GM23338 (cell line): ENCODE measurements at regions not wholly inside any gene's neighbourhood (a gene's known extent, or its start where the extent isn't known, plus 50 kb on each side); places are given as distances from the start of the nearest gene placed in this dataset.

Source experiments
- ATAC-seq: fragments of 200-7000 bp; cut with Tn5 transposase; 3 replicates; pipeline ENCODE4 v1.9.1; 2020
- DNase-seq: peaks from one replicate; pipeline ENCODE4 v3.0.0-alpha.2; 2015; ENCODE audit warnings: low spot score
- H2AFZ ChIP-seq: fragments of 200-600 bp; sonication (generic); 2 replicates; pipeline ENCODE4 v1.8.0; 2016; ENCODE audit warnings: antibody characterized with exemption, mild to moderate bottlenecking, moderate library complexity
- H3F3A ChIP-seq: fragments of 200-600 bp; sonication (generic); replicated peaks from 2 replicates; pipeline ENCODE4 v1.8.0; 2017; ENCODE audit warnings: antibody characterized with exemption, mixed run types, low read depth
- H3K27ac ChIP-seq: fragments of 200-600 bp; sonication (generic); 2 replicates; pipeline ENCODE4 v1.6.1; 2016; ENCODE audit warnings: low read depth
- H3K27me3 ChIP-seq: fragments of 200-600 bp; sonication (generic); 2 replicates; pipeline ENCODE4 v1.8.0; 2016; ENCODE audit warnings: mild to moderate bottlenecking, mixed run types, moderate library complexity; ENCODE audit not compliant: insufficient read depth
- H3K36me3 ChIP-seq: fragments of 200-600 bp; sonication (generic); 2 replicates; pipeline ENCODE4 v1.8.0; 2016; ENCODE audit warnings: mild to moderate bottlenecking; ENCODE audit not compliant: insufficient read depth
- H3K4me1 ChIP-seq: fragments of 200-600 bp; sonication (generic); 2 replicates; pipeline ENCODE4 v1.8.0; 2016; ENCODE audit warnings: mild to moderate bottlenecking, moderate library complexity; ENCODE audit not compliant: insufficient read depth
- H3K4me2 ChIP-seq: fragments of 200-600 bp; sonication (generic); 2 replicates; pipeline ENCODE4 v1.7.1; 2017; ENCODE audit warnings: mixed run types
- H3K4me3 ChIP-seq: fragments of 200-600 bp; sonication (generic); 2 replicates; pipeline ENCODE4 v1.6.1; 2016; ENCODE audit warnings: mixed run types
- H3K79me2 ChIP-seq: fragments of 200-600 bp; sonication (generic); replicated peaks from 2 replicates; pipeline ENCODE4 v1.8.0; 2017; ENCODE audit warnings: mild to moderate bottlenecking; ENCODE audit not compliant: insufficient read depth
- H3K9me2 ChIP-seq: fragments of 200-600 bp; sonication (generic); 2 replicates; pipeline ENCODE4 v1.8.0; 2017; ENCODE audit not compliant: insufficient read depth
- H4K20me1 ChIP-seq: fragments of 200-600 bp; sonication (generic); replicated peaks from 2 replicates; pipeline ENCODE4 v1.8.0; 2017; ENCODE audit warnings: mild to moderate bottlenecking; ENCODE audit not compliant: insufficient read depth
- H3K27ac Mint-ChIP-seq: 2 replicates; pipeline ENCODE4 v1.8.0; 2020; ENCODE audit warnings: inconsistent platforms, mild to moderate bottlenecking, moderate library complexity, mixed read lengths
- H3K27me3 Mint-ChIP-seq: 3 replicates; pipeline ENCODE4 v1.8.0; 2022; ENCODE audit warnings: low read depth, mild to moderate bottlenecking, moderate library complexity, mixed read lengths, inconsistent platforms; ENCODE audit not compliant: insufficient read depth, poor library complexity
- H3K36me3 Mint-ChIP-seq: 3 replicates; pipeline ENCODE4 v1.8.0; 2021; ENCODE audit warnings: low read depth, mild to moderate bottlenecking, inconsistent platforms, moderate library complexity, mixed read lengths
- H3K4me1 Mint-ChIP-seq: 3 replicates; pipeline ENCODE4 v1.8.0; 2020; ENCODE audit warnings: mild to moderate bottlenecking, inconsistent platforms, mixed read lengths
- H3K4me3 Mint-ChIP-seq: 3 replicates; pipeline ENCODE4 v1.8.0; 2021; ENCODE audit warnings: moderate library complexity, mild to moderate bottlenecking, inconsistent platforms, mixed read lengths
- H3K9me3 Mint-ChIP-seq: 3 replicates; pipeline ENCODE4 v1.8.0; 2020; ENCODE audit warnings: moderate library complexity, mild to moderate bottlenecking, inconsistent platforms, mixed read lengths
- ETS1 ChIP-seq: IDR thresholded peaks from 2 replicates; pipeline ENCODE4 v1.6.1; 2016; ENCODE audit warnings: antibody characterized with exemption
- TF ChIP-seq, protein P1 (sequence below), 2 experiments: fragments of 200-600 bp in 1 of 2; sonication (generic) in 1 of 2; conservative IDR thresholded peaks; 2 replicates each; pipeline versions ENCODE4 v1.5.1 to v1.6.1; 2016 to 2017; ENCODE audit warnings: antibody characterized with exemption in 2 of 2, low read depth in 2 of 2, mild to moderate bottlenecking in 2 of 2, moderate library complexity in 1 of 2
- TF ChIP-seq, protein P2 (sequence below): fragments of 250-450 bp; sonication (Bioruptor Pico); IDR thresholded peaks from 2 replicates; pipeline ENCODE4 v1.5.0; 2020; ENCODE audit warnings: mild to moderate bottlenecking, moderate library complexity

GRCh38 chr13:53522034-53522433 is 493.4 kb downstream of the OLFM4 start:
- Histone ChIP-seq H3F3A (no peaks in the 10 kb centered on the region), H2AFZ (no peak overlapping the region), H3K9me2 (peaks cover 5% of the 10 kb centered on the region; the same call in 1 of the 2 replicates), H3K4me1 (peaks cover 18% of the 10 kb centered on the region), H3K79me2 (no peaks in the 10 kb centered on the region), H3K36me3 (no peaks in the 10 kb centered on the region), H3K4me3 (no peak overlapping the region), H3K4me2 (no peak overlapping the region), H4K20me1 (no peaks in the 10 kb centered on the region), H3K27ac (no peak overlapping the region), H3K27me3 (no peaks in the 10 kb centered on the region)
- H3K4me3 Mint-ChIP-seq: no peak overlapping the region
- H3K36me3 Mint-ChIP-seq: no peaks in the 10 kb centered on the region
- DNase-seq (no peak), ATAC-seq (no peak)
- TF ChIP-seq, protein P1, sequence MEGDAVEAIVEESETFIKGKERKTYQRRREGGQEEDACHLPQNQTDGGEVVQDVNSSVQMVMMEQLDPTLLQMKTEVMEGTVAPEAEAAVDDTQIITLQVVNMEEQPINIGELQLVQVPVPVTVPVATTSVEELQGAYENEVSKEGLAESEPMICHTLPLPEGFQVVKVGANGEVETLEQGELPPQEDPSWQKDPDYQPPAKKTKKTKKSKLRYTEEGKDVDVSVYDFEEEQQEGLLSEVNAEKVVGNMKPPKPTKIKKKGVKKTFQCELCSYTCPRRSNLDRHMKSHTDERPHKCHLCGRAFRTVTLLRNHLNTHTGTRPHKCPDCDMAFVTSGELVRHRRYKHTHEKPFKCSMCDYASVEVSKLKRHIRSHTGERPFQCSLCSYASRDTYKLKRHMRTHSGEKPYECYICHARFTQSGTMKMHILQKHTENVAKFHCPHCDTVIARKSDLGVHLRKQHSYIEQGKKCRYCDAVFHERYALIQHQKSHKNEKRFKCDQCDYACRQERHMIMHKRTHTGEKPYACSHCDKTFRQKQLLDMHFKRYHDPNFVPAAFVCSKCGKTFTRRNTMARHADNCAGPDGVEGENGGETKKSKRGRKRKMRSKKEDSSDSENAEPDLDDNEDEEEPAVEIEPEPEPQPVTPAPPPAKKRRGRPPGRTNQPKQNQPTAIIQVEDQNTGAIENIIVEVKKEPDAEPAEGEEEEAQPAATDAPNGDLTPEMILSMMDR (conservative IDR thresholded peaks at IDR 0.05; ENCODE audit: low read depth in 2 of 2): no peak
- no peak for TF ChIP-seq ETS1
- TF ChIP-seq, protein P2, sequence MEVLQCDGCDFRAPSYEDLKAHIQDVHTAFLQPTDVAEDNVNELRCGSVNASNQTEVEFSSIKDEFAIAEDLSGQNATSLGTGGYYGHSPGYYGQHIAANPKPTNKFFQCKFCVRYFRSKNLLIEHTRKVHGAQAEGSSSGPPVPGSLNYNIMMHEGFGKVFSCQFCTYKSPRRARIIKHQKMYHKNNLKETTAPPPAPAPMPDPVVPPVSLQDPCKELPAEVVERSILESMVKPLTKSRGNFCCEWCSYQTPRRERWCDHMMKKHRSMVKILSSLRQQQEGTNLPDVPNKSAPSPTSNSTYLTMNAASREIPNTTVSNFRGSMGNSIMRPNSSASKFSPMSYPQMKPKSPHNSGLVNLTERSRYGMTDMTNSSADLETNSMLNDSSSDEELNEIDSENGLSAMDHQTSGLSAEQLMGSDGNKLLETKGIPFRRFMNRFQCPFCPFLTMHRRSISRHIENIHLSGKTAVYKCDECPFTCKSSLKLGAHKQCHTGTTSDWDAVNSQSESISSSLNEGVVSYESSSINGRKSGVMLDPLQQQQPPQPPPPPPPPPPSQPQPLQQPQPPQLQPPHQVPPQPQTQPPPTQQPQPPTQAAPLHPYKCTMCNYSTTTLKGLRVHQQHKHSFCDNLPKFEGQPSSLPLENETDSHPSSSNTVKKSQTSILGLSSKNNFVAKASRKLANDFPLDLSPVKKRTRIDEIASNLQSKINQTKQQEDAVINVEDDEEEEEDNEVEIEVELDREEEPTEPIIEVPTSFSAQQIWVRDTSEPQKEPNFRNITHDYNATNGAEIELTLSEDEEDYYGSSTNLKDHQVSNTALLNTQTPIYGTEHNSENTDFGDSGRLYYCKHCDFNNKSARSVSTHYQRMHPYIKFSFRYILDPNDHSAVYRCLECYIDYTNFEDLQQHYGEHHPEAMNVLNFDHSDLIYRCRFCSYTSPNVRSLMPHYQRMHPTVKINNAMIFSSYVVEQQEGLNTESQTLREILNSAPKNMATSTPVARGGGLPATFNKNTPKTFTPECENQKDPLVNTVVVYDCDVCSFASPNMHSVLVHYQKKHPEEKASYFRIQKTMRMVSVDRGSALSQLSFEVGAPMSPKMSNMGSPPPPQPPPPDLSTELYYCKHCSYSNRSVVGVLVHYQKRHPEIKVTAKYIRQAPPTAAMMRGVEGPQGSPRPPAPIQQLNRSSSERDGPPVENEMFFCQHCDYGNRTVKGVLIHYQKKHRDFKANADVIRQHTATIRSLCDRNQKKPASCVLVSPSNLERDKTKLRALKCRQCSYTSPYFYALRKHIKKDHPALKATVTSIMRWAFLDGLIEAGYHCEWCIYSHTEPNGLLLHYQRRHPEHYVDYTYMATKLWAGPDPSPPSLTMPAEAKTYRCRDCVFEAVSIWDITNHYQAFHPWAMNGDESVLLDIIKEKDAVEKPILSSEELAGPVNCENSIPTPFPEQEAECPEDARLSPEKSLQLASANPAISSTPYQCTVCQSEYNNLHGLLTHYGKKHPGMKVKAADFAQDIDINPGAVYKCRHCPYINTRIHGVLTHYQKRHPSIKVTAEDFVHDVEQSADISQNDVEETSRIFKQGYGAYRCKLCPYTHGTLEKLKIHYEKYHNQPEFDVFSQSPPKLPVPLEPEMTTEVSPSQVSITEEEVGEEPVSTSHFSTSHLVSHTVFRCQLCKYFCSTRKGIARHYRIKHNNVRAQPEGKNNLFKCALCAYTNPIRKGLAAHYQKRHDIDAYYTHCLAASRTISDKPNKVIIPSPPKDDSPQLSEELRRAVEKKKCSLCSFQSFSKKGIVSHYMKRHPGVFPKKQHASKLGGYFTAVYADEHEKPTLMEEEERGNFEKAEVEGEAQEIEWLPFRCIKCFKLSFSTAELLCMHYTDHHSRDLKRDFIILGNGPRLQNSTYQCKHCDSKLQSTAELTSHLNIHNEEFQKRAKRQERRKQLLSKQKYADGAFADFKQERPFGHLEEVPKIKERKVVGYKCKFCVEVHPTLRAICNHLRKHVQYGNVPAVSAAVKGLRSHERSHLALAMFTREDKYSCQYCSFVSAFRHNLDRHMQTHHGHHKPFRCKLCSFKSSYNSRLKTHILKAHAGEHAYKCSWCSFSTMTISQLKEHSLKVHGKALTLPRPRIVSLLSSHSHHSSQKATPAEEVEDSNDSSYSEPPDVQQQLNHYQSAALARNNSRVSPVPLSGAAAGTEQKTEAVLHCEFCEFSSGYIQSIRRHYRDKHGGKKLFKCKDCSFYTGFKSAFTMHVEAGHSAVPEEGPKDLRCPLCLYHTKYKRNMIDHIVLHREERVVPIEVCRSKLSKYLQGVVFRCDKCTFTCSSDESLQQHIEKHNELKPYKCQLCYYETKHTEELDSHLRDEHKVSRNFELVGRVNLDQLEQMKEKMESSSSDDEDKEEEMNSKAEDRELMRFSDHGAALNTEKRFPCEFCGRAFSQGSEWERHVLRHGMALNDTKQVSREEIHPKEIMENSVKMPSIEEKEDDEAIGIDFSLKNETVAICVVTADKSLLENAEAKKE (CRISPR knock-in tag): no peak
- no peak overlapping the region for H3K27ac Mint-ChIP-seq
- H3K4me1 Mint-ChIP-seq: peaks cover 27% of the 10 kb centered on the region
- H3K9me3 Mint-ChIP-seq: no peaks in the 10 kb centered on the region
- H3K27me3 Mint-ChIP-seq: no peaks in the 10 kb centered on the region
